ENCODE measurements at regions not wholly inside any gene's neighbourhood (a gene's known extent, or its start where the extent isn't known, plus 50 kb on each side); places are given as distances from the start of the nearest gene placed in this dataset.
"Not testable (repeated sequence)": the region's sequence is repeated elsewhere in the genome, so short reads cannot be mapped to it uniquely, and the experiment has no call there.

DNA sequence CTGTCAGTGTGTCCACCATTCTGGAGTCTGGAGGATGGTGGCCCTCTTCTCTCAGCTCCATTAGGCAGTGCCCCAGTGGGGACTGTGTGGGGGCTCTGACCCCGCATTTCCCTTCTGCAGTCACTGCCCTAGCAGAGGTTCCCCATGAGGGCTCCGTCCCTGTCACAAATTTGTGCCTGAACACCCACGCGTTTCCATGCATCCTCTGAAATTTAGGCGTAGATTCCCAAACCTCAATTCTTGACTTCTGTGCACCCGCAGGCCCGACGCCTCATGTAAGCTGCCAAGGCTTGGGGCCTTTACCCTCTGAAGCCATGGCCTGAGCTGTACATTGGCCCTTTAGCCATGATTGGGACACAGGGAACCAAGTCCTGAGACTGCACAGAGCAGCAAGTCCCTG is 182.3 kb downstream of the FOXD4L6 start:
- ATAC-seq; DNase-seq (ENCODE audit: low spot score); intact Hi-C loops (cut with DNase I): not testable (repeated sequence)

- ATAC-seq; DNase-seq (ENCODE audit: low spot score); intact Hi-C loops (cut with DNase I): not testable (repeated sequence)
Observed at GRCh38 chr9:40942730-40943129, 185.8 kb downstream of the FOXD4L6 start.

- ATAC-seq; intact Hi-C loops (cut with DNase I); DNase-seq (ENCODE audit: low spot score): not testable (repeated sequence)
Observed at GRCh38 chr9:40939888-40940209, 188.6 kb downstream of the FOXD4L6 start.

DNA sequence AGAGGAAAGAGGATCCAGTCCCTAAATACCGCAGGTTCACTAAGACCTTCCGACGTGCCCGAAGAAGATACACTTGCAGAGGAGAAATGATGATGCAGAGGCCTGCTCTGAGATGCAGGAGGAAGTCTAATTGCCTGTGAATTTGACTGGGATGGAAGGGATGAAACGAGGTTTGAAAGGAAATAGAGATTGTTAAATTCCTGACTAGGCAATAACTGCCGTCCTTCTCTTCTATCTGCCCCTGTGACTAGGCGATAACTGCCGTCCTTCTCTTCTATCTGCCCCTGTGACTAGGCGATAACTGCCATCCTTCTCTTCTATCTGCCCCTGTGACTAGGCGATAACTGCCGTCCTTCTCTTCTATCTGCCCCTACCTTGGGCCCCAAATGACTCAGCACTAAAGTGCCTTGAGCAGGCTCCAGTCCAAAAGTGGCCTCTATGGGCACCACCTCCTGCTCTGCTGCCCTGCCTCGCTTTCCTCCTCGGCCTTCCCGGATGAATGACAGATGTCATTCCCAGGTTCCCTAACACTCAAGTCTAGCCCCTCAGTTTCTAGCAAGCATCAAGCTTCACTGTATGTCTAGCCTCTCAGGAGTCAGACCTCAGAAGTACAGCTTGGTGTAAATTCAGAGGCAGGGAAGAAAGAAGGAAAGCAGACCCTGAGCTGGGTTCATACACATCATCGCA is 189.1 kb downstream of the FOXD4L6 start:
- DNase-seq (ENCODE audit: low spot score); intact Hi-C loops (cut with DNase I); ATAC-seq: not testable (repeated sequence)

DNA sequence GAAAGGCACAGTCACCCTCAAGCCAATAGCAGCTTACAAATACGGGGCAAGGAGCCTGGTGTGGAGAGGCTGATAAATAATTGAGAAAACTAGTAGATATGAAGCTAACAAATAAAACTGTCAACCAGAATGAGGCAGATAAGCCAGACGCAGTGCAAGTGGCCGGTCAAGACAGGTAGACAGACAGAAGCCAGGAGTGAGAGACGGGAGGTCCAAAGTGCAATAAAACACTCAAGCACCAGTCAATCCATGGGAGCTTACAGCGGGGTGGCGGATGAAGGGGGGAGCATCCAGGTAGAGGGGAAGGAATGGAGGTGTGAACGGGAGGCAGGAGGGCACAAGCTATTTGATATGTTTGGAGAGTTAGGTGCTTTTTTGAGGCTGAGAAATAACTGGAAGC is 193.1 kb downstream of the FOXD4L6 start:
- DNase-seq (ENCODE audit: low spot score), result no peak
- no peak for ATAC-seq
- intact Hi-C loops (cut with DNase I), result no loop called here

DNA sequence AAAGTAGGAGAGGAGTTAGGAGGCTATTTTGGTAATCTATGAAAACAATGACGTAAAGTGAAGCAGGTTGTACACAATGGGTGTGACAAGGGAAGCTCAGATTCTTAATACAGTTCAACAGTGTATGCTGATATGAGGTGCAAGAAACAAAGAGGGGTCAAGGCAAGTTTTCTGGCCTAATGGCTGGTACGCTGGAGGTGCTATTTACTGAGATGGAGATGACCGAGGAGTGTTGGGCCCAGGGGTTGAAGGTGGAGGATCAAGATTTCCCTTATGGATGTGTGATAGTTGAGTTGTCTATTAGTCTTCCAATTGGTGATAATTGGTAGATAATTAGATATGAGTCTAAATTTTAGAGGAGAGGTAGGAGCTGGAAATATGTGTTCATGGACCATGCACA is 194.0 kb downstream of the FOXD4L6 start:
- DNase-seq (ENCODE audit: low spot score); intact Hi-C loops (cut with DNase I); ATAC-seq: not testable (repeated sequence)

DNA sequence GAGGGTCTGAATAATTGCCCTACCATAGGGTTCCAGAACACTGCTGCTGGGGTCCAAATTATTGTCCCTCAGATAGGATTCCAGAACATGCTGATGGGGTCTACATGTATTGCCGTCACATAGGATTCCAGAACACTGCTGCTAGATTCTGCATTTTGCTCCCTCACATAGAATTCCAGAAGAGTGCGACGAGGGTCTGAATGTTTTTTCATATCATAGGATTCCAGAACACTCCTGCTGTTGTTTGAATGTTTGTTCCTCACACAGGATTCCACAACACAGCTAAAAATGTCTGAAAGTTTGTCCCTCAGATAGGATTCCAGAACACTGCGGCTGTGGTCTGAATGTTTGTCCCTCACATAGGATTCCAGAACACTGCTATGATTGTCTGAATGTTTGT is 198.1 kb downstream of the FOXD4L6 start:
- DNase-seq (ENCODE audit: low spot score); intact Hi-C loops (cut with DNase I); ATAC-seq: not testable (repeated sequence)

- ATAC-seq; DNase-seq (ENCODE audit: low spot score); intact Hi-C loops (cut with DNase I): not testable (repeated sequence)
Observed at GRCh38 chr9:40929488-40929845, 199.0 kb downstream of the FOXD4L6 start.

DNA sequence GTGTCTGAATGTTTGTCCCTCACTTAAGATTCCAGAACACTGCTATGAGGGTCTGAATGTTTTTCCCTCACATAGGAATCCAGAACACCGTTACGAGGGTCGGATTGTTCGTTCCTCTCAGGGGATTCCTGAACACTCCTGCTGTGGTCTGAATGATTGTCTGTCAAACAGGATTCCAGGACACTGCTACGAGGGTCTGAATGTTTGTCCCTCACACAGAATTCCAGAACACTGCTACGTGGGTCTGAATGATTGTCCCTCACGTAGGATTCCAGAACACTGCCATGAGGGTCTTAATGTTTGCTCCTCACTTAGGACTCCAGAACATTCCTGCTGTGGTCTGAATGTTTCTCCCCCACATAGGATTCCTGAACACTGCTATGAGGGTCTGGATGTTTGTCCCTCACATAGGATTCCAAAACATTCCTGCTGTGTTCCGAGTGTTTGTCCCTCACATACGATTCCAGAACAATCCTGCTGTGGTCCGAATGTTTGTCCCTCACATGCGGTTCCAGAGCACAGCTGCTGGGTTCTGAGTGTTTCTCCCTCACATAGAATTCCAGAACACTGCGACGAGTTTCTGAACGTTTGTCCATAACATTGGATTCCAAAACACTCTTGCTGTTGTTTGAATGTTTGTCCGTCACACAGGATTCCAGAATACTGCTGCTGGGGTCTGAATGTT is 199.5 kb downstream of the FOXD4L6 start:
- intact Hi-C loops (cut with DNase I), result no loop called here
- DNase-seq (ENCODE audit: low spot score) (no peak), ATAC-seq (no peak)

DNA sequence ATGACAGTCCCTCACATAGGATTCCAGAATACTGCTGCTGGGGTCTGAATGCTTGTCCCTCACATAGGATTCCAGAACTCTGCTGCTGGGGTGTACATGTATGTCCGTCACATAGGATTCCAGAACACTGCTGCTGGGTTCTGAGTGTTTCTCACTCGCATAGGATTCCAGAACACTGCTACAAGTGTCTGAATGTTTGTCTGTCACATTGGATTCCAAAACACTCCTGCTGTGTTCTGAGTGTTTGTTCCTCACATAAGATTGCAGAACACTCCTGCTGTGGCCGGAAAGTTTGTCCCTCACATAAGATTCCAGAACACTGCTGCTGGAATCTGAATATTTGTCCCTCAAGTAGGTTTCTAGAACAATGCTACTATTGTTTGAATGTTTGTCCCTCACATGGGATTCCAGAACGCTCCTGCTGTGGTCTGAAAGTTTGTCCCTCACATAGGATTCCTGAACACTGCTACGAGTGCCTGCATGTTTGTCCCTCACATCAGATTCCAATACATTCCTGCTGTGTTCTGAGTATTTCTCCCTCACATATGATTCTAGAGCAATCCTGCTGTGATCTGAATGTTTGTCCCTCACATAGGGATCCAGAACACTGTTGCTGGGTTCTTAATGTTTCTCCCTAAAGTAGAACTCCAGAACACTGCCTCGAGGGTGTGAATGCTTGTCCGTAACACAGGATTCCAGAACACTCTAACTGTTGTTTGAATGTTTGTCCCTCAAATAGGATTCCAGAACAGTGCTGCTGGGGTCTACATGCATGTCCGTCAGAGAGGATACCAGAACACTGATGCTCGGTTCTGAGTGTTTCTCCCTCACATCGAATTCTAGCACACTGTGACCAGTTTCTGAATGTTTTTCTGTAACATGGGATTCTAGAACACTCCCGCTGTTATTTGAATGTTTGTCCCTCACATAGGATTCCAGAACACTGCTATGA is 200.4 kb downstream of the FOXD4L6 start:
- intact Hi-C loops (cut with DNase I), result no loop called here
- DNase-seq (ENCODE audit: low spot score) (no peak), ATAC-seq (no peak)

DNA sequence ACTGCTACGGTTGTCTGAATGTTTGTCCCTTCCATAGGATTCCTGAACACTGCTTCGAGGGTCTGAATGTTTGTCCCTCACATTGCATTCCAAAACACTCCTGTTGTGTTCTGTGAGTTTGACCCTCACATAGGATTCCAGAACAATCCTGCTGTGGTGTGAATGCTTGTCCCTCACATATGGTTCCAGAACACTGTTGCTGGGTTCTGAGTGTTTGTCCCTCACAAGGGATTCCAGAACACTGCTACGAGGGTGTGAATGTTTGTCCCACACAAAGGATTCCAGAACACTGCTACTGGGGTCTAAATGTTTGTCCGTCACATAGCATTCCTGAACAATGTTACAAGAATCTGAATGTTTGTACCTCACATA is 201.2 kb downstream of the FOXD4L6 start:
- no peak for DNase-seq (ENCODE audit: low spot score)
- intact Hi-C loops (cut with DNase I), result no loop called here
- ATAC-seq, result no peak

- DNase-seq (ENCODE audit: low spot score) (no peak), ATAC-seq (no peak)
- intact Hi-C loops (cut with DNase I), result no loop called here
Observed at GRCh38 chr9:40926404-40927259, 201.8 kb downstream of the FOXD4L6 start.

- no peak for DNase-seq (ENCODE audit: low spot score)
- intact Hi-C loops (cut with DNase I), result no loop called here
- no peak for ATAC-seq
Observed at GRCh38 chr9:40925149-40925548, 203.3 kb downstream of the FOXD4L6 start.

GRCh38 chr9:40916399-40916783 is 212.1 kb downstream of the FOXD4L6 start:
- ATAC-seq; intact Hi-C loops (cut with DNase I); DNase-seq (ENCODE audit: low spot score): not testable (repeated sequence)

DNA sequence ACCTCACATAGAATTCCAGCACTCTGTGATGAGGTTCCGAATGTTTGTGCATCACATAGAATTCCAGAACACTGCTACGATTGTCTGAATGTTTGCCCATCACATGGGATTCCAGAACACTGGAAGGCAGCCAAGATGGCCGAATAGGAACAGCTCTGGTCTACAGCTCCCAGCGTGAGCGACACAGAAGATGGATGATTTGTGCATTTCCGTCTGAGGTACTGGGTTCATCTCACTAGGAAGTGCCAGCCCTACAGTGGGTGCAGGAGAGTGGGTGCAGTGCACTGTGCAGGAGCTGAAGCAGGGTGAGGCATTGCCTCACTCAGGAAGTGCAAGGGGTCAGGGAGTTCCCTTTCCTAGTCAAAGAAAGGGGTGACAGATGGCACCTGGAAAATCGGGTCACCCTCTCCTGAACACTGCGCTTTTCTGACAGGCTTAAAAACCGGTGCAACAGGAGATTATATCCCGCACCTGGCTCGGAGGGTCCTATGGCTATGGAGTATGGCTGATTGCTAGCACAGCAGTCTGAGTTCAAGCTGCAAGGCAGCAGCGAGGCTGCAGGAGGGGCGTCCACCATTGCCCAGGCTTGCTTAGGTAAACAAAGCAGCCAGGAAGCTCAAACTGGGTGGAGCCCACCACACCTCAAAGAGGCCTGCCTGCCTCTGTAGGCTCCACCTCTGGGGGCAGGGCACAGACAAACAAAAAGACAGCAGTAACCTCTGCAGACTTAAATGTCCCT is 212.7 kb downstream of the FOXD4L6 start:
- ATAC-seq; intact Hi-C loops (cut with DNase I): not testable (repeated sequence)

DNA sequence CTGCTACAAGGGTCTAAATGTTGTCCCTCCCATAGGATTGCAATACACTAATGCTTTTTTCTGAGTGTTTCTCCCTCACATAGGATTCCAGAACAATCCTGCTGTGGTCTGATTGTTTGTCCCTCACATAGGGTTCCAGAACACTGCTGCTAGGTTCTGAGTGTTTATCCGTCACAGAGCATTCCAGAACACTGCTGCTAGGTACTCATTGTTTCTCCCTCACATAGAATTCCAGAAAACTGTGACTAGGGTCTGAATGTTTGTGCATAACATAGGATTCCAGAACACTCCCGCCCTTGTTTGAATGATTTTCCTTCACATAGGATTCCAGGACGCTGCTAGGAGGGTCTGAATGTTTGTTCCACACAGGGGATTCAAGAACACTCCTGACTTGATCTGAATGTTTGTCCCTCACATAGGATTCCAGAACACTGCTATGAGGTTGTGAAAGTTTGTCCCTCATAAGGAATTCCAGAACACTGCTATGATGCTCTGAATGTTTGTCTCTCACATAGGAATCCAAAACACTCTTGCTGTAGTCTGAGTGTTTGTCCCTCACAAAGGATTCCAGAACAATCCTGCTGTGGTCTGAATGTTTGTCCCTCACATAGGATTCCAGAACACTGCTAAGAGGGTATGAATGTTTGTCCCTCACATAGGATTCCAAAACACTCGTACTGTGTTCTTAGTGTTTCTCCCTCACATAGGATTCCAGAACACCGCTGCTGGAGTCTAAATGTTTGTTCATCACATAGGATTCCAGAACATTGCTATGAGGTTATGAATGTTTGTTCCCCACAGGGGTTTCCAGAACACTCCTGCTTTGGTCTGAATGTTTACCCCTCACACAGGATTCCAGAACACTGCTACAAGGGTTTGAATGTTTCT is 213.5 kb downstream of the FOXD4L6 start:
- ATAC-seq, result peak; percentile 30
- no peak for DNase-seq (ENCODE audit: low spot score)
- intact Hi-C loops (cut with DNase I), result no loop called here

More for the DNA sequence above, 212.7 kb downstream of the FOXD4L6 start:
- not testable (repeated sequence) for DNase-seq (ENCODE audit: low spot score)
